ENCODE measurements at regions not wholly inside any gene's neighbourhood (a gene's known extent, or its start where the extent isn't known, plus 50 kb on each side); places are given as distances from the start of the nearest gene placed in this dataset.

- DNase-seq (ENCODE audit: low spot score) = no peak
- TF ChIP-seq CTCF (IDR thresholded peaks at IDR 0.05; ENCODE audit: extremely low read depth, missing control alignments) = no peak
Observed at GRCh38 chr4:38581426-38582106, 82.4 kb upstream of the KLF3 start.

GRCh38 chr4:38582445-38582844 lies 81.6 kb upstream of the KLF3 start:
- DNase-seq (ENCODE audit: low spot score) = no peak
- no peak for TF ChIP-seq CTCF (IDR thresholded peaks at IDR 0.05; ENCODE audit: extremely low read depth, missing control alignments)

GRCh38 chr4:38582889-38583470 lies 81.0 kb upstream of the KLF3 start:
- TF ChIP-seq CTCF (IDR thresholded peaks at IDR 0.05; ENCODE audit: extremely low read depth, missing control alignments) = no peak
- DNase-seq (ENCODE audit: low spot score) = no peak

GRCh38 chr4:38585871-38586270 lies 78.1 kb upstream of the KLF3 start:
- TF ChIP-seq CTCF (IDR thresholded peaks at IDR 0.05; ENCODE audit: extremely low read depth, missing control alignments) = no peak

GRCh38 chr4:38587106-38587505 lies 76.9 kb upstream of the KLF3 start:
- DNase-seq (ENCODE audit: low spot score) = no peak
- no peak for TF ChIP-seq CTCF (IDR thresholded peaks at IDR 0.05; ENCODE audit: extremely low read depth, missing control alignments)

More at GRCh38 chr4:38585871-38586270, 78.1 kb upstream of the KLF3 start:
- no peak for DNase-seq (ENCODE audit: low spot score)

GRCh38 chr4:38590046-38590445 lies 74.0 kb upstream of the KLF3 start:
- DNase-seq (ENCODE audit: low spot score) = no peak
- no peak for TF ChIP-seq CTCF (IDR thresholded peaks at IDR 0.05; ENCODE audit: extremely low read depth, missing control alignments)

GRCh38 chr4:38591617-38592337 lies 72.2 kb upstream of the KLF3 start:
- DNase-seq (ENCODE audit: low spot score) = no peak
- TF ChIP-seq CTCF (IDR thresholded peaks at IDR 0.05; ENCODE audit: extremely low read depth, missing control alignments) = no peak

Measured in GM20000 (cell line).